GM13976 (cell line): ENCODE measurements at regions not wholly inside any gene's neighbourhood (a gene's known extent, or its start where the extent isn't known, plus 50 kb on each side); places are given as distances from the start of the nearest gene placed in this dataset.

Experiments
- DNase-seq: peaks from one replicate; pipeline ENCODE4 v3.0.0; 2012; ENCODE audit warnings: low spot score
- in situ Hi-C: fragments of 300-500 bp; cut with MboI; formaldehyde crosslinking; loops from one replicate; pipeline ENCODE4 v1.12.0; 2022; ENCODE audit warnings: low sequenced_read_pairs, mixed read lengths, inconsistent platforms; ENCODE audit not compliant: unreplicated experiment
- TF ChIP-seq, protein P1 (sequence below): IDR thresholded peaks from 2 replicates; pipeline ENCODE4 v1.5.1; 2012; ENCODE audit warnings: borderline replicate concordance, mild to moderate bottlenecking; ENCODE audit not compliant: insufficient read depth; ENCODE audit errors: extremely low read depth, missing control alignments, control extremely low read depth

DNA sequence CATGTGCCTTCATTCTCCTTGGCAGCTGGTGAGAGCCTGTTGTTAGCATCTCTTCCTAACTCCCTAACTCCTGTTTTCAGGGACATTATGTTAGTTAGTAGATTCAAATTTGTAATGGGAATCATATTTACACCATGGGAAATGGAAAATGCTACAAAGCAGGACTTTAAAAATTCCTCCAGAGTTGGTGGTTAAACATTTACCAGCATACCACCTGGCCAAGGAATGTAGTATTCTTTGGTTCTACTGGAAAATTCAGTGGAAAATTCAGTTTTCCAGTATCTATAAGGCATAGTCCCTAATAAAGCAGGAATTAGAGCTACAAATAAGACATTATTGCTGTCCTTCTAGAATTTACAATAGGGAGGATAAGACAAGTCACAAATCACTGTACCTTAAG lies 291.7 kb downstream of the GPD2 start:
- in situ Hi-C loops = no loop called here
- TF ChIP-seq, protein P1, sequence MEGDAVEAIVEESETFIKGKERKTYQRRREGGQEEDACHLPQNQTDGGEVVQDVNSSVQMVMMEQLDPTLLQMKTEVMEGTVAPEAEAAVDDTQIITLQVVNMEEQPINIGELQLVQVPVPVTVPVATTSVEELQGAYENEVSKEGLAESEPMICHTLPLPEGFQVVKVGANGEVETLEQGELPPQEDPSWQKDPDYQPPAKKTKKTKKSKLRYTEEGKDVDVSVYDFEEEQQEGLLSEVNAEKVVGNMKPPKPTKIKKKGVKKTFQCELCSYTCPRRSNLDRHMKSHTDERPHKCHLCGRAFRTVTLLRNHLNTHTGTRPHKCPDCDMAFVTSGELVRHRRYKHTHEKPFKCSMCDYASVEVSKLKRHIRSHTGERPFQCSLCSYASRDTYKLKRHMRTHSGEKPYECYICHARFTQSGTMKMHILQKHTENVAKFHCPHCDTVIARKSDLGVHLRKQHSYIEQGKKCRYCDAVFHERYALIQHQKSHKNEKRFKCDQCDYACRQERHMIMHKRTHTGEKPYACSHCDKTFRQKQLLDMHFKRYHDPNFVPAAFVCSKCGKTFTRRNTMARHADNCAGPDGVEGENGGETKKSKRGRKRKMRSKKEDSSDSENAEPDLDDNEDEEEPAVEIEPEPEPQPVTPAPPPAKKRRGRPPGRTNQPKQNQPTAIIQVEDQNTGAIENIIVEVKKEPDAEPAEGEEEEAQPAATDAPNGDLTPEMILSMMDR = no peak
- DNase-seq = no peak

DNA sequence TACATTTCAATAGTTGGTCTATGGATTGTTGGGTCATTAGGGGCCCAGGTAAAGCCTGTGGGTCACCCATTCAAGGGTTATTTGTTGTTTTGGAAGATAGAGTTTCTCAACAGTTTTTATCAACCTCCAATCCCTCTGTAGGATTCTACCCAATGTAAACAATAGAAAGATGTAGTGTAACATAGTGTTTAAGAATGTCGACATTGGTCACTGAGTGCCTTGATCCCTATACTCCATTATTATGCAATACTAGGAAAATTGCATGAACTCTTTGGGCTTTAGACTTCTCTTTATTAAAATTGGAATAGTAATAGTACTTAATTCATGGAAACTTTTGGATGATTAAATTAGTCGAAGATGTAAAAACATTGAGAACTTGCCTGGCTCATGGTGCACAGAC lies 292.1 kb downstream of the GPD2 start:
- TF ChIP-seq, protein P1 = no peak
- in situ Hi-C loops = no loop called here
- DNase-seq = no peak

DNA sequence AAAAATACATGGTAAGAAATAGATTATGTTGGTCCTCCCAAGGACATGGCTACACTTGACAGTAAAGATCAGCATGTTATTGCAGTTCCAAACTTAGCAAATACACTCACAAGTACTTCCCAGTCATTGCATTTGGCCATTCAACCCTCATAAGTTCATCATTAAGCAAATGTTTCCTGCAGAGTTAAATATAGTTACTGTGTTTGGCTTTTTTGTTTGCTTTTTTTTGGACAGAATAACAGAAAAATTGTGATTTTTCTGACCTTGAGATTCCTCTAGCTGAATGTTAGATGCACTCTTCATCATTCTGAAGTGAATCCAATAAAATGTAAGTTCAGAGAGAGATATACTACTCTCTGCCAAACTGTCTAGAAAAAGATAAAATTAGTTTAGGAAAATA lies 295.3 kb downstream of the GPD2 start:
- DNase-seq = no peak
- in situ Hi-C loops = no loop called here
- TF ChIP-seq, protein P1 = no peak

DNA sequence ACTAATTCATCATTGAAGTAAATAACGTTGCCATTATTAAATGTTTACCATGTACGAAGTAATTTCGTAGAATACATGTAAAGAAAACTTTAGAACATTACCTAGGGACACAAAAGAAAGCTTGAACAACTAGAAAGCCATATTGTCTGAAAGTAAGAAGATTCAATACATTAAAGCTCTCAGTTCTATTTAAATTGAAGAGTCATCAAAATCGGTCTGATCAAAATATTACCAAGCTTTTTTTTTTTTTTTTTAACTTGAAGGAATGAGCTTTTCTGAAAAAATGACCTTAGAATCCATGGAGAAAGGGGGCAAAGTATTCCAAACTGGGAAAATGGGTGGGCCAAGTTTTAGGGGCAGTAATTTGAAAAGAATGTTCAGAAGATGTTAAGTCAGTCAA lies 300.8 kb downstream of the GPD2 start:
- DNase-seq = no peak
- in situ Hi-C loops = no loop called here
- TF ChIP-seq, protein P1 = no peak

DNA sequence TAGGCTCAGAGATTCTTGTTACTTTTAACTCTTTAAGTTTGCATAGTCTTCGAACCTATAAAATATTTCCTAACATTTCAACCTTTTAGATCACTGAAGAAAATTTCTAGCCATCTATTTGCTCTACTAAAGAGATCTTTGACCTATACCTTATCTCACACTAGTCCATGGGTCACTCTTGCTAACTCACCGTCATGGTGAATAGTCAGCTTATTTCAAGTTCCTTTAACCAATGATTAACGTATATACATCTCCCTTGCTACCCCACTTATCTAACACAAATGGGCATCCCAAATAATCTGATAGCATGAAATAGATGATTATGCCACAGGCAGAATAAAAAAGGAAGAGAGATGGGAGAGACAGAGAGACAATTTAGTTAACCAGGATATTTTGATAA lies 303.1 kb downstream of the GPD2 start:
- TF ChIP-seq, protein P1 = no peak
- in situ Hi-C loops = no loop called here
- no peak for DNase-seq

DNA sequence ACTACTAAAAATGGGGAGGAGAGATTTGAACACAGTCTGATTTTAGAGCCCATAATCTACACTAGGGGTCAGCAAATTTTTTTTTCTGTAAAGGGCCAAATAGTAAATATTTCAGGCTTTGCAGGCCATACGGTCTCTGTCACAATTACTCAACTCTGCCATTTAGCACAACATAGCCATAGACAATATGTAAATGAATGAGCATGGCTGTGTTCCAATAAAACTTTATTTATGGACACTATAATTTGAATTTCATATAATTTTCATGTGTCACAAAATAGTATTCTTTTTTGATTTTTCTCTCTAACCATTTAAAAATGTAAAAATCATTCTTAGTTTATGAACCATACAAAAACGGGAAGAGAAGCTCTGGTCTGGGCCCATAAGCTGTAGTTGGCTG lies 309.4 kb downstream of the GPD2 start:
- TF ChIP-seq, protein P1 = no peak
- in situ Hi-C loops = no loop called here

DNA sequence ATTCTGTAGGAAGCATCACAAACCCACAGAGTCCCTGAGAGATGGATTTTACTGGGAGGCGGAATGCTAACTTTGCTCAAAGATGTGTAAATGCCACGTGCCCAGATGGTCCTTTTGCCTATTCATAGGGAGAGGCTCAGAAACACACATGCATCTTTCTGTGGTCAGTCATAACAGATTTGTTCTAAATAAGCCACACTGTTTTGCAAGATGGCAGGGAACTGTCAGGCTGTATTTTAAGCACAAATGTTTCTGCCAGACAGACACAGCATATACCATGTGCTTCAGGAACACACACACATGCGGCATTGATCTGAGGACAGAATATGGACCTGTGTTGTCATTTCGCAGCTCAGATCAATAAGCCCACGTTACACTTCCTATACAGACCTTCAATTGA lies 312.0 kb downstream of the GPD2 start:
- DNase-seq = no peak
- in situ Hi-C loops = no loop called here

More for the DNA sequence above, 309.4 kb downstream of the GPD2 start:
- no peak for DNase-seq

More for the DNA sequence above, 312.0 kb downstream of the GPD2 start:
- TF ChIP-seq, protein P1 = no peak
